H54 (cell line): ENCODE measurements at regions not wholly inside any gene's neighbourhood (a gene's known extent, or its start where the extent isn't known, plus 50 kb on each side); places are given as distances from the start of the nearest gene placed in this dataset.

Source experiments
- DNase-seq: peaks from one replicate; pipeline ENCODE4 v3.0.0; 2011; ENCODE audit warnings: low spot score, mixed read lengths; ENCODE audit not compliant: insufficient read length
- FAIRE-seq: peaks from 3 replicates; lab custom pipeline; 2011; peaks lifted over from hg19 to GRCh38; lab: Jason Lieb, UNC
- POLR2A ChIP-seq: IDR thresholded peaks from 2 replicates; pipeline ENCODE4 v1.6.1; 2011; ENCODE audit warnings: low read depth, mild to moderate bottlenecking, low read length

DNA sequence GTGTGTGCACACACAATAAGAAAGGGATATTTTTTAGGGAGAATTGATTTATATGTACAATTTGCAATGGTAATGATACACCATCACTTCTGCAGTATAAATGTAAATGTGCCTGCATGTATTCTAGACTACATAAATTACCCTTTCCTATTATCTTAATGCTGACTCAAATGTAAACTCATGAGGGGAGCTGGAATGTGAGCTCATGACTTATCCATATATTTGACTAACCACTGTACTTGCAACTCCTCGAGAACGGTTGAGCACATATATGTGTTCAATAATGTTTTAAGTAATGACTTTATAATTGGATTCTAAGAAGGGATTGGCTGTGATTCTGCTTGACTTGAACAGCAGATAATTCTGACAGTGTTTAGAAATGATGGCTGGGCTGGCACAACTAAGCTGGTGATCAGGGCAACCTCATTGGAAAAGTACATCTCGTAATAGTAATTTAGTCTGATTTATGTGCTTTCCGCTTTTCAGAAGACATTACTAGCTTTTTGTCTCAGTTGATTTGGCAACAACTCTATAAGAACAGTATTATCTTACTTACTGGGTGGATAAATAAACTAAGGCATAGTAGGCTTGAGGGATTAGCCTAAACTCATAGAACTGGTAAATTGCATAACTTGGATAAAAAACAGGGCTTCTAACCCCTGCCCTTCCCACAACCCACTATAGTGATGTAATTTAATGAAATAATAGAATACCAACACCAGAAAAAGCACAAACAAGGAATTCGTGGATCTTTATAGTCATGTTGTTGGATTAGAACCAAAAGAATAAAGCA is 130.2 kb upstream of the SPEF2 start:
- no peak for TF ChIP-seq POLR2A
- DNase-seq (no peak), FAIRE-seq (no peak)

DNA sequence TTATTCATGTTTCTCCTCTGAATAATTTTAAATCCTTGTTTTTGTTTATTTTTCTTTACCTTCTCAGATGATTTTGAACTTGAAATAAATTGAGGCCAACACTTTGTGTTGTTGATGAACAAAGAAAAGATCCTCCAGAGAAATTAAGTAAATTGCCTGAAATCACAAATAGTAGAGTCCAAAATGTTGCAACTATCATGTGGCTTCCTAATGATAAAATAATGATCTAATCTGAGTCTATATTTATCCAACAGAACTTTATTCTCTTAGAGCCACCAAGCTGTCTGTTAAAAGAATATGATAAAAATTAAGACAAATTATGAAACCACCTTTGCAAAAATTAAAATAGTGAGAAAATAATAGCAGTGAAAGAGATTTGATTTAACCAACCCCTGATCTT is 132.2 kb upstream of the SPEF2 start:
- DNase-seq (no peak), FAIRE-seq (no peak)
- TF ChIP-seq POLR2A: no peak

DNA sequence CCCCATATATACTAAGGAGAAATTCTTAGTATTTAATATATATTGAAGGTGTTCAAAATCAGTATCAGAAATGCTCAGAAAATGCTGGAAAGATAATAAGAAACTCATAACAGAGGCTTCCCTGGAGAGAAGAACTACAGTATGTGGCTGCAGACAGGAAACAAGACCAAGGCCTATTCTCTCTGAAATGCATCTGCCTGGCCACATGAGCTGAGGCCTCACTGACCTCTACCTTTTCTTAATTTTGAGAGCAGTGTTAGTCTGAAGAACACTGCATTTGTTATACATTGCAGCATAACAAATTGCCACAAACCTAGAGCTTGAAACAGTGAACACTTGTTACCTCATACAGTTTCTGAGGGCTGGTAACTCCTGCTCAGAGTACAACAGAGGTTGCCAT is 133.4 kb upstream of the SPEF2 start:
- no peak for TF ChIP-seq POLR2A
- DNase-seq: no peak
- FAIRE-seq: no peak

DNA sequence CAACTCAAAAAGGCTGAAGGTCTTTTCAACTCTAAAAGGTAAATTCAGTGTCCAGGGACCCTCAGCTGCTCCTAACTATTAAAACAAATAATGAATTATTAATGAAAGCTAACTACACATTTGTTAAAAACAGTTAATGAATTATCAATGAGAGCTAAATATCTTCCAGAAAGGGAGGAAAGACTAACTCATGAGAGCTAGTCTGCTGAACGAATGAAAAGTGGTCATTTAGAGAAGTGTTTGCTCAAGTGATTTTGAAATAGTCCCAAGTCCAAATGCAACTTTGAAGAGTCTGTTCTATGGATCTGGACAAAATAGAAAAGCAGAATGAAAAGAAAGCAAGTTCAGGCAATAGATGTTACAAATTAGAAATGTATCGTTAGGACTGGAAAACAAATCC is 133.9 kb upstream of the SPEF2 start:
- FAIRE-seq: no peak
- TF ChIP-seq POLR2A: no peak
- no peak for DNase-seq

DNA sequence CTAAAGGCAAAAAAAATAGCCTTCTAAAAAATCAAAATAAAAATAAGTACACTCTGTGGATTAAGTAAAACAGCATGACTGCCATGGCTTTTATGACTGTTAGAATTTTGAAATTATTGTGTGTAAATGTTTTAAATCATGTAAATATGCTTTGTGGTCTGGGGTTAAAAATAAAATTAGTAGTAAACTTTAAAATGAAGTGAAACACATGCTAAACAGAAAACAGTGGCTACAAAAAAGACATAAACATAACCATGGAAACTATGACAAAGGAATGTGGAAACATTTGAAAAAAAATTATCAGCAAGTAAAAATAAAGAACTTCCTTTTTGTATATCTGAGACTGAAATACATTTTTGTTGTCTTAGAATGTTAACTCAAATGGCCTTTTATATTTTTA is 134.5 kb upstream of the SPEF2 start:
- FAIRE-seq (no peak), DNase-seq (no peak)
- no peak for TF ChIP-seq POLR2A

DNA sequence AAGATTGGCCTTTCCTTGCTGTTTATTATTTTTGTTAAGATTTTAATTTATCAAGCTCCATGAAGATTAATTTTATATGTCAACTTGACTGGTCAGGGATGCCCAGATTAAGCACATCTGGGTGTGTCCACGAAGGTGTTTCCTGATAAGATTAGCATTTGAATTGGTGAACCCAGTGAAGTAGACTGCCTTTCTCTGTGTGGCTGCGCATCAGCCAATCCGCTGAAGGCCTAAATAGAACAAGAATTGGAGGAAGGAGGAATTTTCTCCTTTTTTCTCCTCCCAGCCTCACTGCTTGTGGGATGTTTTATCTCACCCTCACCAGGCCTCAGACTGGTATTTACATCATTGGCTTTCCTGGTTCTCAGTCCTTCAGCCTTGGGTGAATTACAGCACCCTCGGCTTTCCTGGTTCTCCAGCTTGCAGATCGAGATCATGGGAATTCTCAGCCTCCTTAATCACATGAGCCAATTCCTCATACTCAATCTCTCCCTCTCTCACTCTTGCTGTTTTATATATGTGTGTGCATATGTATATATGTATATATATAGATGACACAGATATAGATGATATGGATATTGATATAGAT is 135.4 kb upstream of the SPEF2 start:
- DNase-seq (no peak), FAIRE-seq (no peak)
- TF ChIP-seq POLR2A: no peak

DNA sequence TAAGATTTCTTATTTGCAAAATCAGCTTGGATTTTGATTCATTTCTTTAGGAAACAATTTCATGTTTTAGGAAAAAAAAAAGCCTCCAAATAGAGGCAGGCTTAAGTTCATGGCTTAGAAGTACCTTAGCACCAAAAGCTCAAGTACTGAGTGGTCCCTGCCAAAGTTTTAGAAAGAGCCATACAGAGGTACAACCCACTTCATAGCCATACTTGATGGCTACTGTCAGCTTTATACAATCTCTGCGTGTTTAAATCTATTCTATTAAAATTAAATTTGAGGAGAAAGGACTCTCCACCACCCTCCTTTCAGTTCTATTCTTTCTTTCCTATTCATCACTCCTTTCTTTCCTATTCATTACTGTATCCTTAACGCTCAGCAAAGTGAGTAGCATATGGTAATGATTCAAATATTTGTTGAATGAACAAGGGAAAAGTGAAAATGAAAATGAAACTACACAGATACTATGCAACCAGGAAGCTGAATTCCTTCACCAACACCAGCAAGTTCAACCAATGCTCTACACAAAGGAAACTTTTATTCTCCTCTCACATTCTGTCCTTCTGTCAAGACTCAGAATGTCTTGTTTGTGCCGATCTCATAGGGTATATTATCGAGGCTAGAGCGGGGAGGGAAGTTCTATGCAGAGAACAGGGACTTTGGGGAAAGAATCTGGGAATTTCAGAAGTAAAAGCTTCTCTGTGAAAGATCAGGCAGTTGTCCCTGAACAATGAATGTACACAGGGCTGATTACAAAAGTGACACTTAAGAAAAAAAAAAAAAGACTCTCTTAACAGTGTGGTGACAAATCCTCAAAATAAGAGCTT is 138.6 kb upstream of the SPEF2 start:
- peak; percentile 98 for FAIRE-seq
- TF ChIP-seq POLR2A: no peak

DNA sequence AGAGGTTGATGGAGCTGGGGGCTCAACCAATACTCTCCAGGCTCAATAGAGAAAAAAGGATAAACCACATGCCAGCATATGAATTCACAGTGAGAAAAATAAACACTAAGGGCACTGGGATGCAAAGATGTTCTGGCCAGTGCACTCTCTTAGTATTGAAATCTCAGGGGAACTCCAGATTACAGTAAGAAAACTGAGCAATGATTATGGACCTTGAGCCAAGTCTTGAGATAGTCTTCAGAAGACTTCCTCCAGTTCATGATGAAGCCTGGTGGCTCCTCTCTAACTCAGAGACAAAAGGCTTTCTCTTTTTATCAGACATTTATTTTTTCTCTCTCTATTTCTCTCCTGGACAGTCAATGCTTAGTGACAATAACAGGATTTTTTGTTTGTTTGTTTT is 139.8 kb upstream of the SPEF2 start:
- DNase-seq: no peak
- FAIRE-seq: no peak
- no peak for TF ChIP-seq POLR2A

More for the DNA sequence above, 138.6 kb upstream of the SPEF2 start:
- peak; percentile 15 for DNase-seq

DNA sequence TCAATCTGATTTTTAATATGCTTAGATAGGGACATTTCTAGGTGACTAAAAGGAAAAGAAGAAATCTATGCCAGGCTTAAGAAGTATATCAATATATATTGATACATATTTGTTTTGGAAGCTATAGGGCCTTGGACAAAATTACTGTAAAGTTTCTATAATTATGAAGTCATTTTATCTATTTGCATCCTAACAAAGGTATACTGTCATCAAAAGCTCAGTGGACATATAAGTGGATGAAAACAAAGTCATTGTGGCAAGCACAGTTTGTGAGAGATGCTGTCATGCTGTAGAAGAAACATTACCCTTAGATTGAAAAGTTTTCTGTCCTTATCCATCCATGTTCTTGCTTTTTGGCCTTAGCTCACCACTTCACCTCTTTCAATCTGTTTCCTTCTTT is 140.3 kb upstream of the SPEF2 start:
- FAIRE-seq (no peak), DNase-seq (no peak)
- TF ChIP-seq POLR2A: no peak

DNA sequence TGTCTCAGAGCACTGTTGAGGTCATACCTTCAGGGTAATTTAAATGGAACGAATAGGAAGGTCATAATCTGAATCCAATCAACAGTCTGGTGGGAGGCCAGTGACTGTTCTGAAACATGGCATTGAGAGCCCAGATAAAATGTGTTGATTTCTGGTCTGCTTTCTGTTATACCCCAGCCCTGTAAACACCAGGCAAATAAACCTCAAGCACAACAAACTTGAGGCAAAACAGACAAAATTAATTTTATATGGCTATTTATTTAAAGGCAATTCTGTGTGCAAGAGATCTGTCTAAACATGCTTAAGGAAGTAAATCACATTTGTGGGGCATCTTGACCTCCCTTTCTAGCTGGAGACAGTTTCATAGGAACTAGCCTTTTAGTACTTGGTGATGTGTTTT is 140.9 kb upstream of the SPEF2 start:
- TF ChIP-seq POLR2A: no peak
- DNase-seq (no peak), FAIRE-seq (no peak)

DNA sequence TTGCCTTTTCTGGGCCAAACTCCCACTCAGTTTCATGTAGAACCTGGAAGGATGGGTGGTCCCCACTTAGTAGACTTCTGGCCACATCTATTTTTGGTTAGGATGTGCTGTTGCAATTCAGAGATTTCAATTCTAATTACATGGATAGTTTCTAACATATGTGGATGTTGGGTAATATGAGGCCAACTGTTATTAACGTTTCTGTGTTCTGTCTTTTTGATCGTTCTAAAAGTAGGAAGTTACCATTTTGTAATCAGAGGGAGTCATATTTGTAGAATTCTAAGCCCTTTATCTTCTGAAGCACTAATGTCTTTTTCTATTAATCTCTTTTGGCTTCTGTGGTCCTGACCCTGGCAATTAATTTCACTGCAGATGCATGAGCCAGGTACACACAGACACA is 141.6 kb upstream of the SPEF2 start:
- DNase-seq (no peak), FAIRE-seq (no peak)
- TF ChIP-seq POLR2A: no peak

DNA sequence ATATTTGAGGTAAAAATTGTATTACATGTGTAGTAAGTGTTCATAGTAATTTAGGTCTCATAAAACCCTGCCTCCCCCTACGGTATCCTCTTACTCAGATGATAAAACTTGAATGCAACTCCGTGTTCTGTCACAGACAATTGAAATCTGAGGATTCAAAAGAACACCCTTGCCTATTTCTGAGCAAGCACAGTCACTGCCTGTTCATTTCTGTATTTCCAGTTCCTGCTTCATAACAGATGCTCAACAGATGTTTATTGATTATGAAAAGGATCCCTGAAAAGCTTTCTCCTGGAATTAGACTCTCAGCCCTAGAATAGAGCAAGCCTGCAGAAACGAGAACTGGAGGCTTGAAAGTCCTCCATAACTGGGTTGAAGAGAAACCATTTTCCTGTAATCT is 144.1 kb upstream of the SPEF2 start:
- FAIRE-seq: no peak
- TF ChIP-seq POLR2A: no peak
- no peak for DNase-seq

DNA sequence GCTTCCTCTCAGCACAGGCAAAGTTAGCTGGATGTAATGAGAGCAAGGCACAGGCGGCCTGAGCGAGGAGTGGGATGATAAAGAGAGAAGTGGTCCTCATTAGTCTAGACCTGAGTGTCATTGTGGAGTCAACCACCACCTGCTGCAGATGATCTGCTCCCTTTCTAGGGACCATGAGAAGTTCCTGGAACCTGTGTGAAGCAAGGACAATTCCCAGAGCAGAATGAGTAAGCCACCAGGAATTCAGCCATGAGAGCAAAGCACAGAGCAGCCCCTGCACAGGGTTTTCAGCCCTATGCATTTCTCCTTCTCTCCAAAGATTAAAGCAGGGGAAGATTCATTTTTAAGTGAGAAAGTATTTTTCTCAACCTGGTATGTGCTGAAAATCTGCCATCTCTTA is 146.8 kb upstream of the SPEF2 start:
- DNase-seq: no peak
- no peak for TF ChIP-seq POLR2A
- no peak for FAIRE-seq

DNA sequence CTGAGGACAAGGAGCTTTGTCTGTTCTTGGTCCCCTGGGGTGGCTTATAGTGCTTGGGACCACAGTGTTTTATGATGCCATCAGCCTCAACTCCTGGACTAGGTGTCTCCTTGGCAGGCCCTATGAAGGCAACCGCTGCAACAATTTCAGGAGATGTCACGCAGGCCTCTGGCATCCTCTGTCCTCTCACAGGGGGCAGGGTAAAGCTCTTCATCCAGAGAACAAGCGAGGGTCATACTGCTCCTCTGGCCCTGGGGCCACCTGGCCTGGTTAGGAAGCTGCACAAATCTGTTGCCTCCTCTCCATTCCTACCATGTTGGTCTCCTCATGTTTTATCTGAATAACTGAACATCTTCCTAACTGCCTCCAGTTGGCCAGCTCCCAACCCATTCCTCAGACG is 148.9 kb upstream of the SPEF2 start:
- no peak for TF ChIP-seq POLR2A
- no peak for DNase-seq
- FAIRE-seq: no peak
